GM19035 (cell line): ENCODE measurements at regions not wholly inside any gene's neighbourhood (a gene's known extent, or its start where the extent isn't known, plus 50 kb on each side); places are given as distances from the start of the nearest gene placed in this dataset.
"Not testable (repeated sequence)": the region's sequence is repeated elsewhere in the genome, so short reads cannot be mapped to it uniquely, and the experiment has no call there.

ENCODE experiments used
- ATAC-seq: cut with Tn5 transposase; IDR thresholded peaks from one replicate; pipeline ENCODE4 v1.9.1; 2021; ENCODE audit not compliant: unreplicated experiment

- no peak for ATAC-seq
Observed at GRCh38 chr16:22624800-22625533, 114.3 kb downstream of the NPIPB5 start.

- no peak for ATAC-seq
Observed at GRCh38 chr16:22625967-22626366, 115.3 kb downstream of the NPIPB5 start.

- ATAC-seq = no peak
Observed at GRCh38 chr16:22627043-22627442, 116.4 kb downstream of the NPIPB5 start.

GRCh38 chr16:22628994-22629393 is 118.3 kb downstream of the NPIPB5 start:
- no peak for ATAC-seq

DNA sequence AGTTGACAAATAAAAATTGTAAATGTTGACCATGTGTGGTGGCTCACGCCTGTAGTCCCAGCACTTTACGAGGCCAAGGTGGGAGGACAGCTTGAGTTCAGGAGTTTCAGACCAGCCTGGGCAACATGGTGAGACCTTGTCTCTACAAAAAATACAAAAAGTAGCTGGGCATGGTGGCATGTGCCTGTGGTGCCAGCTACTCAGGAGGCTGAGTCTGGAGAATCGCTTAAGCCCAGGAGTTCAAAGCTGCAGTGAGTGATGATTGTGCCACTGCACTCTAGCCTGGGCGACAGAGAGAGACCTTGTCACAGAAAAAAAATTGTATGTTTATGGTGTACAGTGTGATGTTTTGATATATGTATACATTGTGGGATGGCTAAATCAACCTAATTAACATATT is 119.6 kb downstream of the NPIPB5 start:
- ATAC-seq = no peak

- no peak for ATAC-seq
Observed at GRCh38 chr16:22631264-22631663, 120.6 kb downstream of the NPIPB5 start.

DNA sequence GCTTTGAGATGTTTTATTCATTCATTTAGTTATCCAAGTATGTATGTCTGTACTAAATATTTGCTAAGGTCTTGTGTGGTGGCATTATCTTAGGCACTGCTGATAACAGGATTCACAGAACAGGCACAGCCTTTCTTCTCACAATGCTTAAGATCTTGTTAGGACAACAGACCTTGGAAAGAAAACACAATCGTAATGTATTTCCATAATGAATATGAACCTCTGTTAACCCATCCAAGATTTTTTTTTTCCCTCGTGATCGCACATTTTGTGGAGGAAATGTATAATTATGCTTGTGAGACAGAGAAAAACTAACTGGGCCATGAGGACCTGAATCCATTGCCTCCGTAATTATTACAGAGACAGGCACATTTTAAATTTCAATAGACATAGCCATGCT is 121.9 kb downstream of the NPIPB5 start:
- ATAC-seq = no peak

DNA sequence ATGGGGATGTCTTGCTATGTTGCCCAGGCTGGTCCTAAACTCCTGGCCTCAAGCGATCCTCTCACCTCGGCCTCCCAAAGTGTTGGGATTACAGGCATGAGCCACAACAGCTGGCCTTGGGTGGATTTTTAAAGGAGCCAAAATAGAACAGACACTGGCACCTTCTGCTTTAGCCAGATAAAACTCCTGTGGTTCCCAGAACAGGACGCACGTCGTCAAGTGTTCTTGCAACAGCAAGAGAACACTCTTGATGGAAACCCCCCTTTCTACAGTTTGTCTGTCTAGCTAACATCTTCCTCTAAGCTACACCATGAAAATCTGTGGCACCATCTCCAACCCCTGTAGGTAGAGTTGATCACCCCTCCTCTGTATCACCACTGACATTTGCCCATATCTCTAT is 122.6 kb downstream of the NPIPB5 start:
- ATAC-seq = no peak

- no peak for ATAC-seq
Observed at GRCh38 chr16:22633799-22634198, 123.1 kb downstream of the NPIPB5 start.

- ATAC-seq = no peak
Observed at GRCh38 chr16:22634954-22635353, 124.3 kb downstream of the NPIPB5 start.

GRCh38 chr16:22635357-22635761 is 124.7 kb downstream of the NPIPB5 start:
- ATAC-seq = no peak

DNA sequence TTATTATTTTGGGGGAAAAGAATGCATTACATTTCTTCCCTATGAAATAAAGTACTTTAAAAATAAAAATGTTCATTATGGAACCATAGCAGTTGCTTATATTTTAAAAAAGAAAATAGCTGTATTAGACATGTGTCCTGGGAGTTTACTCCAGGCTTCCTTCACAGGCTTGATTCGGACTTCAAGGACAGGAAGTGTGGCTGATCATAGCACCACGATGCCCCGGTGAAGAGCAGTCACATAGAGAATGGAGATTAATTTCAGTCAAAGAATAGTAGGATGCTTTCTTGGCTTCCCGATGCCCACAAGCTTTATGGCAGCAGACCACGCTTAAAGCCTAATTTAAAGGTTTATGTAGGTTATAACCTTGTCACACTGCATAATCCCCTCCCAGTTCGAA is 125.1 kb downstream of the NPIPB5 start:
- ATAC-seq = no peak

- ATAC-seq = no peak
Observed at GRCh38 chr16:22638393-22639206, 127.9 kb downstream of the NPIPB5 start.

DNA sequence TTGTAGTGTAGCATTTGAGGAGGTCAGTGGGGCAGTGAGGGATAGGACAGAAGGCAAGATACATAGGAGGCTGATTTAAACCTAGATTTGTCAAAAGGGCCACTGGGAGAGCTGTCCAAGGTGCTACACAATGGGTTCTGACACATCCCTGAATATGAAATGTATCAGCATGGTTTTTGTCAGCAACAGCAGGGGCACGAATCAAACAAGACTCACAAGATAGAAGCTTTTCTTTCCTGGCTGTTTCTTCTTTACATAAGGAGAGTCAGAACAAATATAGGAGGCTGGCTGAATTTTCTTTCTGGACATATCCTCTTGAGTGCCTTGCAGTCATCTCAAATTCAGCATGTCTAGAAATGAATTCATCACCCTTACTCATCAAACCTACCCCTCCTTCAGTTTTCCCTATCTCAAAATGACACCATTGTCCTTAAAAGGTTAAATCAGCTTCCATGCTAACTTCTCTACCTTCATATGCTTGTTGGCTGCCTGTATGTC is 130.5 kb downstream of the NPIPB5 start:
- no peak for ATAC-seq

- ATAC-seq = no peak
Observed at GRCh38 chr16:22642416-22643088, 131.9 kb downstream of the NPIPB5 start.

- not testable (repeated sequence) for ATAC-seq
Observed at GRCh38 chr16:22643203-22643602, 132.5 kb downstream of the NPIPB5 start.

GRCh38 chr16:22643886-22644285 is 133.2 kb downstream of the NPIPB5 start:
- ATAC-seq = no peak

- no peak for ATAC-seq
Observed at GRCh38 chr16:22645868-22646267, 135.2 kb downstream of the NPIPB5 start.

GRCh38 chr16:22646948-22647556 is 136.4 kb downstream of the NPIPB5 start:
- no peak for ATAC-seq

DNA sequence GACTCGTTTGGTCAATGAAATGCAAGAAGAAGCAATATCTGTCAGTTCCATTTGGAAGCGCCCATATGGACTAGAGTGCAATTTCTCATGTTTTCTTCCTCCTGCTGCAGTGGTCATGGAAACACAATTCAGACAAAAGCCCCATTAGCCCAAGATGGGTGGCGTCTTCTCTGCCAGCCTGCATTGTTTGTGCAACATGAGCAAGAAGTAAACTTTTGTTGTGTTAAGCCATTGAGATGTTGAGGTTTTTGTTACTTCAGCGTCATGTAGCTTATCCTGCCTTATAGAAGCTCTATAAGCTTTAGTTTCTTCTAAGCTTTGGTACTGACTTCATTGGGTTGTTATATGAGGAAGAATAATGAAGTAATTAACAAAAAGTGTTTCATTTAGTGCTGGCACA is 137.4 kb downstream of the NPIPB5 start:
- ATAC-seq = no peak

GRCh38 chr16:22648941-22649340 is 138.2 kb downstream of the NPIPB5 start:
- no peak for ATAC-seq
